ENCODE measurements at regions not wholly inside any gene's neighbourhood (a gene's known extent, or its start where the extent isn't known, plus 50 kb on each side); places are given as distances from the start of the nearest gene placed in this dataset.

GRCh38 chrX:22691966-22692565 lies 307.7 kb upstream of the DDX53 start:
- TF ChIP-seq POLR2A (IDR thresholded peaks at IDR 0.05) (no peak), CTCF (IDR thresholded peaks at IDR 0.05) (no peak)
